ENCODE measurements at regions not wholly inside any gene's neighbourhood (a gene's known extent, or its start where the extent isn't known, plus 50 kb on each side); places are given as distances from the start of the nearest gene placed in this dataset.

DNA sequence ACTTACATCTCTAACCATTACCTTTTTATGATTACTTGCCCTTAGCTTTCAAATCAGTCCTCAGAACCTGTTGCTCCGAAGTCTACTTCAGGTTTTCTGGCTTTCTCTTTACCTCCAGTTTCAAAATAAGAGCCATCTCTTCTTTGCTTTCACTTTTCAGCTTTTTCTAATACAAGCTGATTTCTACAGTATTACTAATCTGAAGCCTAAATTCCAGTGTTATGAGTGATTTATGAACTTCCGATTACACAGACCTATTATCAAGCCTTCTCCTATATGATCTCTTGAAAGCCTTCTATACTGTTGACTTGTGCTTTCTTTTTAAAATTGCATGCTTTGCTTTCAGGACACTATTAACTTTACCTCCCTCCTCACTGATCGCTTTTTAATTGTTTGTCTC, 1307.8 kb upstream of the CELF2 start (continued):
- TF ChIP-seq, protein P1, sequence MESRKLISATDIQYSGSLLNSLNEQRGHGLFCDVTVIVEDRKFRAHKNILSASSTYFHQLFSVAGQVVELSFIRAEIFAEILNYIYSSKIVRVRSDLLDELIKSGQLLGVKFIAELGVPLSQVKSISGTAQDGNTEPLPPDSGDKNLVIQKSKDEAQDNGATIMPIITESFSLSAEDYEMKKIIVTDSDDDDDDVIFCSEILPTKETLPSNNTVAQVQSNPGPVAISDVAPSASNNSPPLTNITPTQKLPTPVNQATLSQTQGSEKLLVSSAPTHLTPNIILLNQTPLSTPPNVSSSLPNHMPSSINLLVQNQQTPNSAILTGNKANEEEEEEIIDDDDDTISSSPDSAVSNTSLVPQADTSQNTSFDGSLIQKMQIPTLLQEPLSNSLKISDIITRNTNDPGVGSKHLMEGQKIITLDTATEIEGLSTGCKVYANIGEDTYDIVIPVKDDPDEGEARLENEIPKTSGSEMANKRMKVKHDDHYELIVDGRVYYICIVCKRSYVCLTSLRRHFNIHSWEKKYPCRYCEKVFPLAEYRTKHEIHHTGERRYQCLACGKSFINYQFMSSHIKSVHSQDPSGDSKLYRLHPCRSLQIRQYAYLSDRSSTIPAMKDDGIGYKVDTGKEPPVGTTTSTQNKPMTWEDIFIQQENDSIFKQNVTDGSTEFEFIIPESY (IDR thresholded peaks at IDR 0.05), result no peak
- TF ChIP-seq MAX (IDR thresholded peaks at IDR 0.05), result no peak
- no peak for TF ChIP-seq HNF4A (conservative IDR thresholded peaks at IDR 0.05)
- TF ChIP-seq GABPA (IDR thresholded peaks at IDR 0.05 in 1 of 2, conservative IDR thresholded peaks at IDR 0.05 in 1 of 2), result no peak
- no peak for TF ChIP-seq EGR1 (IDR thresholded peaks at IDR 0.05; ENCODE audit: low read depth in 2 of 2)
- TF ChIP-seq RXRA (IDR thresholded peaks at IDR 0.05), result no peak
- TF ChIP-seq, protein P2, sequence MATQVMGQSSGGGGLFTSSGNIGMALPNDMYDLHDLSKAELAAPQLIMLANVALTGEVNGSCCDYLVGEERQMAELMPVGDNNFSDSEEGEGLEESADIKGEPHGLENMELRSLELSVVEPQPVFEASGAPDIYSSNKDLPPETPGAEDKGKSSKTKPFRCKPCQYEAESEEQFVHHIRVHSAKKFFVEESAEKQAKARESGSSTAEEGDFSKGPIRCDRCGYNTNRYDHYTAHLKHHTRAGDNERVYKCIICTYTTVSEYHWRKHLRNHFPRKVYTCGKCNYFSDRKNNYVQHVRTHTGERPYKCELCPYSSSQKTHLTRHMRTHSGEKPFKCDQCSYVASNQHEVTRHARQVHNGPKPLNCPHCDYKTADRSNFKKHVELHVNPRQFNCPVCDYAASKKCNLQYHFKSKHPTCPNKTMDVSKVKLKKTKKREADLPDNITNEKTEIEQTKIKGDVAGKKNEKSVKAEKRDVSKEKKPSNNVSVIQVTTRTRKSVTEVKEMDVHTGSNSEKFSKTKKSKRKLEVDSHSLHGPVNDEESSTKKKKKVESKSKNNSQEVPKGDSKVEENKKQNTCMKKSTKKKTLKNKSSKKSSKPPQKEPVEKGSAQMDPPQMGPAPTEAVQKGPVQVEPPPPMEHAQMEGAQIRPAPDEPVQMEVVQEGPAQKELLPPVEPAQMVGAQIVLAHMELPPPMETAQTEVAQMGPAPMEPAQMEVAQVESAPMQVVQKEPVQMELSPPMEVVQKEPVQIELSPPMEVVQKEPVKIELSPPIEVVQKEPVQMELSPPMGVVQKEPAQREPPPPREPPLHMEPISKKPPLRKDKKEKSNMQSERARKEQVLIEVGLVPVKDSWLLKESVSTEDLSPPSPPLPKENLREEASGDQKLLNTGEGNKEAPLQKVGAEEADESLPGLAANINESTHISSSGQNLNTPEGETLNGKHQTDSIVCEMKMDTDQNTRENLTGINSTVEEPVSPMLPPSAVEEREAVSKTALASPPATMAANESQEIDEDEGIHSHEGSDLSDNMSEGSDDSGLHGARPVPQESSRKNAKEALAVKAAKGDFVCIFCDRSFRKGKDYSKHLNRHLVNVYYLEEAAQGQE (IDR thresholded peaks at IDR 0.05), result no peak

GRCh38 chr10:9712393-9712792, 1305.3 kb upstream of the CELF2 start:
- TF ChIP-seq RAD21 (IDR thresholded peaks at IDR 0.05), result no peak
- no peak for TF ChIP-seq FOXA1 (IDR thresholded peaks at IDR 0.05)
- no peak for TF ChIP-seq JUND (IDR thresholded peaks at IDR 0.05)
- TF ChIP-seq ATF3 (IDR thresholded peaks at IDR 0.05), result no peak
- no peak for TF ChIP-seq RXRA (IDR thresholded peaks at IDR 0.05)
- TF ChIP-seq, protein P3, sequence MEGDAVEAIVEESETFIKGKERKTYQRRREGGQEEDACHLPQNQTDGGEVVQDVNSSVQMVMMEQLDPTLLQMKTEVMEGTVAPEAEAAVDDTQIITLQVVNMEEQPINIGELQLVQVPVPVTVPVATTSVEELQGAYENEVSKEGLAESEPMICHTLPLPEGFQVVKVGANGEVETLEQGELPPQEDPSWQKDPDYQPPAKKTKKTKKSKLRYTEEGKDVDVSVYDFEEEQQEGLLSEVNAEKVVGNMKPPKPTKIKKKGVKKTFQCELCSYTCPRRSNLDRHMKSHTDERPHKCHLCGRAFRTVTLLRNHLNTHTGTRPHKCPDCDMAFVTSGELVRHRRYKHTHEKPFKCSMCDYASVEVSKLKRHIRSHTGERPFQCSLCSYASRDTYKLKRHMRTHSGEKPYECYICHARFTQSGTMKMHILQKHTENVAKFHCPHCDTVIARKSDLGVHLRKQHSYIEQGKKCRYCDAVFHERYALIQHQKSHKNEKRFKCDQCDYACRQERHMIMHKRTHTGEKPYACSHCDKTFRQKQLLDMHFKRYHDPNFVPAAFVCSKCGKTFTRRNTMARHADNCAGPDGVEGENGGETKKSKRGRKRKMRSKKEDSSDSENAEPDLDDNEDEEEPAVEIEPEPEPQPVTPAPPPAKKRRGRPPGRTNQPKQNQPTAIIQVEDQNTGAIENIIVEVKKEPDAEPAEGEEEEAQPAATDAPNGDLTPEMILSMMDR (IDR thresholded peaks at IDR 0.05; ENCODE audit: low read depth, low read length, missing input control), result no peak
- TF ChIP-seq MAX (IDR thresholded peaks at IDR 0.05), result no peak
- TF ChIP-seq, protein P1 (IDR thresholded peaks at IDR 0.05), result no peak
- no peak for TF ChIP-seq SP1 (IDR thresholded peaks at IDR 0.05)
- no peak for TF ChIP-seq HNF4G (IDR thresholded peaks at IDR 0.05)
- no peak for TF ChIP-seq TAF1 (conservative IDR thresholded peaks at IDR 0.05)
- TF ChIP-seq GABPA (IDR thresholded peaks at IDR 0.05 in 1 of 2, conservative IDR thresholded peaks at IDR 0.05 in 1 of 2), result no peak
- TF ChIP-seq YY1 (IDR thresholded peaks at IDR 0.05), result no peak
- no peak for TF ChIP-seq EGR1 (IDR thresholded peaks at IDR 0.05; ENCODE audit: low read depth in 2 of 2)
- H3K4me1 ChIP-seq (ENCODE audit: control insufficient read depth in 4 of 4, insufficient read depth in 4 of 4, low read length in 3 of 4), result no peaks in the 10 kb centered on the region
- no peaks in the 10 kb centered on the region for H3K36me3 ChIP-seq (ENCODE audit: control insufficient read depth in 4 of 4, insufficient read depth in 3 of 4, low read depth in 1 of 4, low read length in 3 of 4)
- DNase-seq (ENCODE audit: low spot score), result no peak
- no peaks in the 10 kb centered on the region for H3K27me3 ChIP-seq (ENCODE audit: control insufficient read depth in 4 of 4, insufficient read depth in 4 of 4, low read length in 3 of 4)
- H3K4me3 ChIP-seq (ENCODE audit: low read depth in 1 of 3, low read length in 3 of 3), result no peak overlapping the region
- peaks cover 0 to 7% (median 3%) of the 10 kb centered on the region in 4 donors for H3K9me3 ChIP-seq (ENCODE audit: control insufficient read depth in 4 of 4, low read length in 3 of 4)
- no peak overlapping the region for H3K27ac ChIP-seq (ENCODE audit: low read depth in 1 of 2, low read length in 2 of 2)
- H3K9ac ChIP-seq (ENCODE audit: low read depth in 1 of 2, low read length in 2 of 2), result no peak overlapping the region
